Gastroesophageal sphincter (tissue), 4 donors: ENCODE measurements at regions not wholly inside any gene's neighbourhood (a gene's known extent, or its start where the extent isn't known, plus 50 kb on each side); places are given as distances from the start of the nearest gene placed in this dataset.

Source experiments
- ATAC-seq: fragments of 150-250 bp; one replicate; pipeline ENCODE4 v1.9.1; 2016; ENCODE audit warnings: mild to moderate bottlenecking, moderate library complexity
- H3K27ac ChIP-seq, 4 donors: fragments of 200-600 bp; sonication (generic) in 3 of 4; 1 replicate in 3 of 4; 2 replicates in 1 of 4; pipeline ENCODE4 v1.5.1; 2016 to 2019
- H3K27me3 ChIP-seq: fragments of 200-600 bp; sonication (generic); one replicate; pipeline ENCODE4 v1.5.1; 2019
- H3K36me3 ChIP-seq, 2 donors: fragments of 200-600 bp; sonication (generic); one replicate each; pipeline ENCODE4 v1.5.1; 2019; ENCODE audit warnings: control low read depth in 1 of 2
- H3K4me1 ChIP-seq, 3 donors: fragments of 200-600 bp; sonication (generic); 1 replicate in 2 of 3; 2 replicates in 1 of 3; pipeline ENCODE4 v1.5.1; 2016 to 2019; ENCODE audit warnings: control low read depth in 2 of 3
- H3K4me3 ChIP-seq, 2 donors: fragments of 200-600 bp; sonication (generic); one replicate each; pipeline ENCODE4 v1.5.1; 2019; ENCODE audit warnings: mild to moderate bottlenecking in 1 of 2, moderate library complexity in 1 of 2
- H3K9me3 ChIP-seq, 3 donors: fragments of 200-600 bp; sonication (generic); one replicate each; pipeline ENCODE4 v1.5.1; 2017 to 2019; ENCODE audit warnings: control low read depth in 2 of 3
- CTCF ChIP-seq, 4 experiments: fragments of 200-600 bp in 2 of 4; fragments of 450-650 bp in 2 of 4; sonication (generic) in 1 of 4; IDR thresholded peaks; one replicate each; pipeline ENCODE4 v1.5.1; 2017 to 2019; ENCODE audit warnings: antibody characterized with exemption in 4 of 4, mild to moderate bottlenecking in 2 of 4, moderate library complexity in 2 of 4
- EP300 ChIP-seq: sonication (generic); formaldehyde crosslinking; IDR thresholded peaks from one replicate; pipeline ENCODE4 v1.6.1; 2017; ENCODE audit warnings: antibody characterized with exemption, mild to moderate bottlenecking
- POLR2A ChIP-seq, 2 donors: fragments of 450-650 bp; IDR thresholded peaks; one replicate each; pipeline ENCODE4 v1.6.1; 2017; ENCODE audit warnings: antibody characterized with exemption in 2 of 2, mild to moderate bottlenecking in 2 of 2, moderate library complexity in 1 of 2
- POLR2AphosphoS5 ChIP-seq: sonication (generic); formaldehyde crosslinking; IDR thresholded peaks from one replicate; pipeline ENCODE4 v1.6.1; 2017; ENCODE audit warnings: antibody characterized with exemption
- WGBS, 2 donors: methylation state at CpG; one replicate each; pipeline ENCODE4 v1.1.5; 2018; ENCODE audit warnings: low coverage in 1 of 2; 5-methylcytosine and 5-hydroxymethylcytosine counted together

GRCh38 chr17:52762147-52762793 lies 603.8 kb upstream of the CA10 start:
- Histone ChIP-seq H3K27me3 (no peaks in the 10 kb centered on the region), H3K9me3 (peaks cover 0 to 9% (median 0%) of the 10 kb centered on the region in 3 donors), H3K27ac (no peak overlapping the region), H3K4me3 (no peak overlapping the region), H3K4me1 (no peaks in the 10 kb centered on the region), H3K36me3 (no peaks in the 10 kb centered on the region)
- 50% methylated on average over 1 of the region's 5 CpGs; no CpG with 5 or more reads in 1 of the 2 donors for WGBS, 2 donors
- TF ChIP-seq CTCF (IDR thresholded peaks at IDR 0.05) (no peak), EP300 (no peak), POLR2A (IDR thresholded peaks at IDR 0.05) (no peak)
- no peak for ATAC-seq

- H3K4me3 ChIP-seq = no peak overlapping the region
- TF ChIP-seq CTCF (IDR thresholded peaks at IDR 0.05) (no peak), POLR2A (IDR thresholded peaks at IDR 0.05) (no peak), EP300 (no peak), POLR2AphosphoS5 (no peak)
- WGBS, 2 donors = 87 to 92% methylated on average over 3 of the region's 3 CpGs
- H3K4me1 ChIP-seq = no peaks in the 10 kb centered on the region
- H3K36me3 ChIP-seq = no peaks in the 10 kb centered on the region
- peaks cover 0 to 4% (median 0%) of the 10 kb centered on the region in 3 donors for H3K9me3 ChIP-seq
- no peak for ATAC-seq
- no peaks in the 10 kb centered on the region for H3K27me3 ChIP-seq
- H3K27ac ChIP-seq = no peak overlapping the region
Measured at GRCh38 chr17:52759864-52760263, 601.4 kb upstream of the CA10 start.

GRCh38 chr17:52758481-52758880 lies 600.0 kb upstream of the CA10 start:
- Histone ChIP-seq H3K27ac (no peak overlapping the region), H3K36me3 (no peaks in the 10 kb centered on the region), H3K4me1 (no peaks in the 10 kb centered on the region), H3K27me3 (no peaks in the 10 kb centered on the region), H3K4me3 (no peak overlapping the region), H3K9me3 (no peaks in the 10 kb centered on the region)
- no peak for TF ChIP-seq POLR2A (IDR thresholded peaks at IDR 0.05)
- TF ChIP-seq CTCF (IDR thresholded peaks at IDR 0.05) = no peak
- TF ChIP-seq POLR2AphosphoS5 = no peak
- no peak for TF ChIP-seq EP300
- ATAC-seq = no peak
- WGBS, 2 donors = 39 to 50% methylated on average over 1 of the region's 1 CpG

GRCh38 chr17:52756746-52757145 lies 598.2 kb upstream of the CA10 start:
- Histone ChIP-seq H3K4me1 (no peaks in the 10 kb centered on the region), H3K27me3 (no peaks in the 10 kb centered on the region), H3K36me3 (no peaks in the 10 kb centered on the region), H3K9me3 (no peaks in the 10 kb centered on the region), H3K4me3 (no peak overlapping the region), H3K27ac (no peak overlapping the region)
- no peak for ATAC-seq
- TF ChIP-seq EP300 (no peak), CTCF (IDR thresholded peaks at IDR 0.05) (no peak), POLR2A (IDR thresholded peaks at IDR 0.05) (no peak), POLR2AphosphoS5 (no peak)

GRCh38 chr17:52754838-52755237 lies 596.3 kb upstream of the CA10 start:
- Histone ChIP-seq H3K27me3 (no peaks in the 10 kb centered on the region), H3K9me3 (no peaks in the 10 kb centered on the region), H3K27ac (no peak overlapping the region), H3K4me3 (no peak overlapping the region), H3K4me1 (no peaks in the 10 kb centered on the region), H3K36me3 (no peaks in the 10 kb centered on the region)
- ATAC-seq = no peak
- no peak for TF ChIP-seq POLR2AphosphoS5
- no peak for TF ChIP-seq POLR2A (IDR thresholded peaks at IDR 0.05)
- no peak for TF ChIP-seq EP300
- no peak for TF ChIP-seq CTCF (IDR thresholded peaks at IDR 0.05)
- 92 to 100% methylated on average over 4 of the region's 4 CpGs for WGBS, 2 donors
